ENCODE measurements at regions not wholly inside any gene's neighbourhood (a gene's known extent, or its start where the extent isn't known, plus 50 kb on each side); places are given as distances from the start of the nearest gene placed in this dataset.

- TF ChIP-seq CTCF (conservative IDR thresholded peaks at IDR 0.05; ENCODE audit: low read length) = no peak
- TF ChIP-seq EZH2phosphoT487 (IDR thresholded peaks at IDR 0.05; ENCODE audit: borderline replicate concordance, low read depth, low read length) = no peak
Observed at GRCh38 chr5:87674235-87674634, 261.5 kb upstream of the CCNH start.

All from OCI-LY7 (cell line).